ENCODE measurements at regions not wholly inside any gene's neighbourhood (a gene's known extent, or its start where the extent isn't known, plus 50 kb on each side); places are given as distances from the start of the nearest gene placed in this dataset.

DNA sequence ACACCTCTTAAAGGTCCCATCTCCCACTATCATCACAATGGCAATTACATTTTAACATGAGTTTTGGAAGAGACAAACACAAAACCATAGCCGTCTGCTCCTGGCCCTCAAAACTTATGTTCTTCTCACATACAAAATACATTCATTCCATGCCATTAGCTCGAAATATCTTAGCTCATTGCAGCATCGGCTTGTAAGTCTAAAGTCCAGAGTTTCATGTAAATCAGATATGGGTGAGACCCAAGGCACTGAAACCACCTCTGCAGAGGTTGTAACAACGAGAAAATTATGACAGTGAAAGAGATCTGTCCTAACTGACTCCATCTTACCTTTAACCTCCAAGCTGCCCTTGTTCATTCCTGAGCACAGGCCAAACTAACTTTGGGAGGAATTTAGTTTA, 635.0 kb upstream of the SPRY2 start:
- intact Hi-C loops (cut with DNase I): no loop called here
- WGBS, 2 donors: 29 to 75% methylated on average over 4 of the region's 4 CpGs
- Histone ChIP-seq H3K4me1 (no peaks in the 10 kb centered on the region), H3K4me3 (no peak overlapping the region), H3K36me3 (no peaks in the 10 kb centered on the region), H3K27me3 (no peaks in the 10 kb centered on the region), H3K27ac (no peak overlapping the region), H3K9me3 (no peaks in the 10 kb centered on the region)
- TF ChIP-seq, protein P1, sequence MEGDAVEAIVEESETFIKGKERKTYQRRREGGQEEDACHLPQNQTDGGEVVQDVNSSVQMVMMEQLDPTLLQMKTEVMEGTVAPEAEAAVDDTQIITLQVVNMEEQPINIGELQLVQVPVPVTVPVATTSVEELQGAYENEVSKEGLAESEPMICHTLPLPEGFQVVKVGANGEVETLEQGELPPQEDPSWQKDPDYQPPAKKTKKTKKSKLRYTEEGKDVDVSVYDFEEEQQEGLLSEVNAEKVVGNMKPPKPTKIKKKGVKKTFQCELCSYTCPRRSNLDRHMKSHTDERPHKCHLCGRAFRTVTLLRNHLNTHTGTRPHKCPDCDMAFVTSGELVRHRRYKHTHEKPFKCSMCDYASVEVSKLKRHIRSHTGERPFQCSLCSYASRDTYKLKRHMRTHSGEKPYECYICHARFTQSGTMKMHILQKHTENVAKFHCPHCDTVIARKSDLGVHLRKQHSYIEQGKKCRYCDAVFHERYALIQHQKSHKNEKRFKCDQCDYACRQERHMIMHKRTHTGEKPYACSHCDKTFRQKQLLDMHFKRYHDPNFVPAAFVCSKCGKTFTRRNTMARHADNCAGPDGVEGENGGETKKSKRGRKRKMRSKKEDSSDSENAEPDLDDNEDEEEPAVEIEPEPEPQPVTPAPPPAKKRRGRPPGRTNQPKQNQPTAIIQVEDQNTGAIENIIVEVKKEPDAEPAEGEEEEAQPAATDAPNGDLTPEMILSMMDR (IDR thresholded peaks at IDR 0.05): no peak
- no peak for TF ChIP-seq POLR2A (IDR thresholded peaks at IDR 0.05)
- TF ChIP-seq POLR2AphosphoS5 (IDR thresholded peaks at IDR 0.05): no peak
- TF ChIP-seq EP300 (IDR thresholded peaks at IDR 0.05): no peak
- DNase-seq: no peak

DNA sequence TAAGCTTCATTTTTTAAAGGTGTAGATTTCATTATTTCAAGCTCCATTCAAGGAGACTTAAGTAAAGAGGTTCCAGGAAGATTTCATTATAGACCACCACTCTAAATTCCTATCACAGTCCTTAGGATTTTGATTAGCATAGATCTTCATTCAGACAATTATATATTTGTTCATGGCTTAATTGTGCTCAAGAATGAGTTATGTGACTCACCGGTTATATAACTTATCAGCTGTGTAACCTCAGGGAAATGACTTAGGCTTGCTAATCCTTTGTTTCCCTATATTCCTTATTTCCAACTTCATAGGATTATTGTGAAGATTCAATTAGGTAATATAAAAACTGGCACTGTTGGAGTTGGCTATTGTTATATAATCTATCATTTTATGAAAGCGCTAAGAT, 632.8 kb upstream of the SPRY2 start:
- Histone ChIP-seq H3K27me3 (no peaks in the 10 kb centered on the region), H3K27ac (no peak overlapping the region), H3K36me3 (no peaks in the 10 kb centered on the region), H3K4me3 (no peak overlapping the region), H3K4me1 (no peaks in the 10 kb centered on the region), H3K9me3 (no peaks in the 10 kb centered on the region)
- 74 to 88% methylated on average over 2 of the region's 2 CpGs for WGBS, 2 donors
- TF ChIP-seq, protein P1 (IDR thresholded peaks at IDR 0.05): no peak
- TF ChIP-seq POLR2A (IDR thresholded peaks at IDR 0.05) (no peak), EP300 (IDR thresholded peaks at IDR 0.05) (no peak), POLR2AphosphoS5 (IDR thresholded peaks at IDR 0.05) (no peak)
- no peak for DNase-seq
- intact Hi-C loops (cut with DNase I): no loop called here

DNA sequence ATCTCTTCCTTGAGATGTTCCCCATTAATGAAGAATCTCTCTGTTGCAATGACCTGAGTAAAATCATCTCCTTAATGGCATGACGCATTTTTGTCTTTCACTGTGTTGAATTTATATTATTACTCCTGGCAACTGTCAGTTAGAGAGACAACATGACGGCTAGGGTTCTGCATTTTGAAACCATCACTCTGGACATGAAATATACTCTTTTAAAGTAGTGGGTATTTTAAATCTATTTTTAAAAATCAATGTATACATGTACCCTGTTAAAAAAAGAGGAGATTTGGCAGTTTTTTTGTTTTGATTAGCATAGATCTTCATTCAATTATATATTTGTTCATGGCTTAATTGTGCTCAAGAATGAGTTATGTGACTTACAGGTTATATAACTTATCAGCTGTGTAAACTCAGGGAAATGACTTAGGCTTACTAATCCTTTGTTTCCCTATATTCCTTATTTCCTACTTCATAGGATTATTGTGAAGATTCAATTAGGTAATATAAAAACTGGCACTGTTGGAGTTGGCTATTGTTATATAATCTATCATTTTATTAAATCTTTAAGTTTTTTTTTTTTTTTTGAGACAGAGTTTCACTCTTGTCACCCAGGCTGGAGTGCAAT, 632.0 kb upstream of the SPRY2 start:
- no peaks in the 10 kb centered on the region for H3K36me3 ChIP-seq
- H3K9me3 ChIP-seq: no peaks in the 10 kb centered on the region
- WGBS, 2 donors: 87 to 93% methylated on average over 2 of the region's 2 CpGs
- intact Hi-C loops (cut with DNase I): no loop called here
- no peak for DNase-seq
- TF ChIP-seq POLR2A (IDR thresholded peaks at IDR 0.05) (no peak), EP300 (IDR thresholded peaks at IDR 0.05) (no peak), POLR2AphosphoS5 (IDR thresholded peaks at IDR 0.05) (no peak)
- TF ChIP-seq, protein P1 (IDR thresholded peaks at IDR 0.05): no peak
- no peak overlapping the region for H3K4me3 ChIP-seq
- no peak overlapping the region for H3K27ac ChIP-seq
- no peaks in the 10 kb centered on the region for H3K4me1 ChIP-seq
- no peaks in the 10 kb centered on the region for H3K27me3 ChIP-seq

DNA sequence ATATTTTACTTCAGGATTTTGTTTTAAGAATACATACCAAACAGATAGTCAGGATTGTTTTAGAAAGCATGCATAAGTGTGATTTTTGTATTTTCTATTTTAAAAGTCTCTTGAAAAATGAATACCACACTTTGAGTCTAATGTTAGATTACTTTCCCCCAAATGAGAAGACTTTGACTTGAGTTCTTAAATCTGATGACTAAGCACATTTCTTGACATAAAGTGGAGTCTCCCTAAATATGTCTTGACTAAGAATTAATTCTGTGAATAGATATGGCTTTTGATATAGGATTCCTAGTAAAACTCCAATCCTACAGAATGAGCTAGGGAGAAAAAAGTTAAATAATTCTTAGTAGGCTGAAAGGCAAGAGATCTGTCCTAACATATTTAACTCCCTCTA, 624.2 kb upstream of the SPRY2 start:
- Histone ChIP-seq H3K4me1 (no peaks in the 10 kb centered on the region), H3K27ac (no peak overlapping the region), H3K36me3 (no peaks in the 10 kb centered on the region), H3K4me3 (no peak overlapping the region), H3K27me3 (no peaks in the 10 kb centered on the region), H3K9me3 (no peaks in the 10 kb centered on the region)
- DNase-seq: no peak
- intact Hi-C loops (cut with DNase I): no loop called here
- TF ChIP-seq, protein P1 (IDR thresholded peaks at IDR 0.05): no peak
- TF ChIP-seq POLR2AphosphoS5 (IDR thresholded peaks at IDR 0.05) (no peak), POLR2A (IDR thresholded peaks at IDR 0.05) (no peak), EP300 (IDR thresholded peaks at IDR 0.05) (no peak)

DNA sequence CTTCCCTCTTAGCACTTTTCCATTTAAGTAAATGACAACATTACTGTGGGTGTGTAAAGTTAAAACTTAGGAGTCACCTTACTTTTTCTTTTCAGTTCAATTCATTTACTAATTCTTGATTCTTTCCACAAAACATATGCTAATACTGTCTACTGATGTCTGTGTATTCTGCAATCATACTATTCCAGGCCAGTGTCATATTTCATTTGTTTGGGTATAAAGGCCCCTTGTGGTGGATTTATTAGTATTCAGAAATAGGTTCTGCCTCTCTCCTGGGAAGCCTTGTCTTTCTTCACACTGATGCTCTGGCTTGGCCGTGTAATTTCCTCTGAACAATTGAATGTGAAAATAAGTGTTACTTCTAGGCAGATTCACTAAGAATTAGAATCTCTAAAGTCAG, 621.9 kb upstream of the SPRY2 start:
- TF ChIP-seq POLR2A (IDR thresholded peaks at IDR 0.05) (no peak), POLR2AphosphoS5 (IDR thresholded peaks at IDR 0.05) (no peak), EP300 (IDR thresholded peaks at IDR 0.05) (no peak)
- TF ChIP-seq, protein P1 (IDR thresholded peaks at IDR 0.05): no peak
- WGBS, 2 donors: 82 to 89% methylated on average over 1 of the region's 1 CpG
- no peak for DNase-seq

More for the DNA sequence above, 621.9 kb upstream of the SPRY2 start:
- H3K27ac ChIP-seq: no peak overlapping the region
- no peaks in the 10 kb centered on the region for H3K9me3 ChIP-seq
- intact Hi-C loops (cut with DNase I): no loop called here
- H3K27me3 ChIP-seq: no peaks in the 10 kb centered on the region
- H3K4me1 ChIP-seq: no peaks in the 10 kb centered on the region
- no peaks in the 10 kb centered on the region for H3K36me3 ChIP-seq
- H3K4me3 ChIP-seq: no peak overlapping the region

Measured in sigmoid colon (tissue), 6 donors.